GM04503 (cell line): ENCODE measurements at regions not wholly inside any gene's neighbourhood (a gene's known extent, or its start where the extent isn't known, plus 50 kb on each side); places are given as distances from the start of the nearest gene placed in this dataset.
"Not testable (repeated sequence)": the region's sequence is repeated elsewhere in the genome, so short reads cannot be mapped to it uniquely, and the experiment has no call there.

Experiments used
- DNase-seq: peaks from one replicate; pipeline ENCODE4 v3.0.0-alpha.2; 2012; ENCODE audit warnings: low read depth

GRCh38 chr3:24687671-24688070, 193.0 kb upstream of the THRB start:
- no peak for DNase-seq

GRCh38 chr3:24688446-24689148, 193.9 kb upstream of the THRB start:
- DNase-seq: no peak

DNA sequence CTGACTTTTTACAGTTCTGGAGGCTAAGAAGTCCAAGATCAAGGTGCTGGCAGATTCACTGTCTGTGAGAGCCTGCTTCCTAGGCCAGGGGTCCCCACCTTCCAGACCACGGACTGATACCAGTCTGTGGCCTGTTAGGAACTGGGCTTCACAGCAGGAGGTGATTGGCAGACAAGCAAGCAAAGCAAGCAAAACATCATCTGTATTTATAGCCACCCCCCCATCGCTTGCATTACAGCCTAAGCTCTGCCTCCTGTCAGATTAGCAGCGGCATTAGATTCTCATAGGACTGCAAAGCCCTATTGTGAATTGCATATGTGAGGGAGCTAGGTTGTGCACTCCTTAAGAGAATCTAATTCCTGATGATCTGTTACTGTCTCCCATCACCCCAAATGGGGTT, 194.7 kb upstream of the THRB start:
- no peak for DNase-seq

DNA sequence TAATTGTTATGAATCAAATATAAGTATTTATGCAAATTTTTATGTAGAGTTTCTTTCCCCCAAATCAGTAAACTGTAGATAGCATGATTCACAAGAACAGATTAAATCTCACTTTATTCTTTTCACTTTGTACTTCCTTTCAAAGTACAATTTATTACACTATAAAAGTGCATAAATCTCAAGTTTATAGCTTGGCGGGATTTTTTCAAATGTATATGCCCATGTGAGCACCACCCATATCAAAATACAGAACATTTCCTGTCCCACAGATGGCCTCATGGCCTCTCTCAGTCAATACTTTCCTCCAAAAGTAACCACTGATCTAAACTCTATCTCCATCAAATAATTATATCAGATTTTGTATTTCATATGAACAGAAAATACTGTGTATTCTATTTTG, 196.1 kb upstream of the THRB start:
- no peak for DNase-seq

DNA sequence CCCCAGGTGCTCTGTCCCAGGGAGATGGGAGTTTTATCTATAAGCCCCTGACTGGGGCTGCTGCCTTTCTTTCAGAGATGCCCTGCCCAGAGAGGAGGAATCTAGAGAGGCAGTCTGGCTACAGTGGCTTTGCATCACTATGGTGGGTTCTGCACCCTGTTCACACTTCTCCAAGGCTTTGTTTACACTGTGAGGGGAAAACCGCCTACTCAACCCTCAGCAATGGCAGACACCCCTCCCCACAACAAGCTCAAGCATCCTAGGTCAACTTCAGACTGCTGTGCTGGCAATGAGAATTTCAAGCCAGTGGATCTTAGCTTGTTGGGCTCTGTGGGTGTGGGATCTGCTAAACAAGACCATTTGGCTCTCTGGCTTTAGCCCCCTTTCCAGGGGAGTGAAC, 204.4 kb upstream of the THRB start:
- DNase-seq: not testable (repeated sequence)

DNA sequence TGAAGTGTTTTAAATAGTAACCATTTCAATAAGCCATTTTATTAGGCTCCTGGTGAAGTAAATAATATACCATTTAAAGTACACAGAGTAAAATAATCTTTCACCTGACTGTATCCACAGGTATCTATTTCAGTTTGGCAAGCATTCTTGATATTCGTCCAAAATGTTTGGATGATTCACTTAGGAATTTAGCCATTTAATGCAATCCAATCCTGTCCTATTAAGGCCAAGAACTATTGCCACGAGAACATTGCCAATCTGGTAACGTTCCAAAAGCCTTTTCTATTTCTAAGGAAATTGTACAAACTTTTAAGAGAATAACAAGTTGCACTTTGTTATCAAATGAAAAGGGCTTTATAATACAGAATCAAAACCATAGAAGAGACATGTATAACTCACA, 209.8 kb upstream of the THRB start:
- no peak for DNase-seq

DNA sequence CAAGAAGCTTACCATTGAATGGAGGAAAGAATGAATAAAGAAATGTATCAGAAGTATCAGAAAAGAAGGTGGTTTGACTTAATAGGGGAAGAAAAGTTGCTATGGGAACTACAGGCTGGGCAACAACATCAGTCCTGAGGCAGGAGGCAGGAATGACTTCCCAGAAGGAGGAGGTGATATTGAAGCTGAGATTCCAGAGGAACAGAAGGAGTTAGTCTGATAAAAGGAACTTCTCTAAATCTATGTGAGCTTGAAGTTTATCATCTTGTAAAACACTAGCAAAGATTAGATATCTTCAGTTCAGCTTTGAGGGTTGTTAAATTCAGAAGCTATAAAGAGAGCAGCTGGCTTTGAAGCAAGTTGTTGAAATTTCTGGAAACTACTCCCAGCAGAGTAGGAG, 213.3 kb upstream of the THRB start:
- no peak for DNase-seq

GRCh38 chr3:24709956-24710355, 215.3 kb upstream of the THRB start:
- no peak for DNase-seq

- no peak for DNase-seq
Observed at GRCh38 chr3:24713516-24713915, 218.9 kb upstream of the THRB start.

DNA sequence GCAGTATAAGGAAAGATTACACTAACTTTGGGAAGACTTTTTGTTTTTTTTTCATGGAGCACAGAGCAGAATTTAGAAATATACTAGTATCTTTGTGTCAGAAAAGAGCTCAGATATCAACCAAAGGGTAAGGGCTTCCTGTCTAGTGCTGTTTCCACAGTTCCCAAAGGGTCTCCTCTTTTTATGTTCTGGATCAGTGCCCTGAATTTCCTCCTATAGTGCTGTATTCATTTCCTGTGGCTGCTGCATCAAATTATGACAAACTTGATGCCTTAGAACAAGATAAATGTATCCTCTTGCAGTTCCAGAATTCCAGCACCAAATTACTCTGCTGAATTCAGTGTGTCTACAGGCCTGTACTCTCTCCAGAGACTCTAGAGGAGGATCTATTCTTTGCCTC, 219.8 kb upstream of the THRB start:
- DNase-seq: no peak

DNA sequence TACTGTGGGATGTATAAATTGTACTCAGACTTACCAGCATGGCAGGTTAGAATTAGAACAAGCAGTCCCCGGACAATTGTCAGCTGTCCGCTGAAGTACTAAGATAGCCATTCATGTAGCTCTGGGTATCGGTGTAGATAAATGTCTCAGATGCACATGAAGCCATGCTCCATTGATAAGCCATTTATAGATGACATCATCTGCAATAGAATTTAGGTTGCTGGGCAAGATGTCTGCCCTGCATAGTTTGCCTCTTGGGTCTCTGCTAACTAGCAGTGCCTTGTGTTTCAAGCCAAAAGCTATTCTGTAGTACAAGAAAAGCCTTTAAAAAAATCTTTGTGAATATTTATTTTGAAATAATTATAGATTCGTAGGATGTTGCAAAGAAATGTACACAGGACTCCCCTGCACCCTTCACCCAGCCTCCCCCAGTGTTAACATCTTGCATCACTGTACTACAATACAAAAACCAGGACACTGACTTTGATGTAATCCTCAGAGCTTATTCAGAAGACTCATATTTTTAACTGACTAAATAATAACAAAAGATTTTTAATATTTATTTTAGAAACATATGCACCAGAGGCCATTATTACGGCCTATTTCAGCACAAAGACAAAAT, 220.6 kb upstream of the THRB start:
- no peak for DNase-seq

DNA sequence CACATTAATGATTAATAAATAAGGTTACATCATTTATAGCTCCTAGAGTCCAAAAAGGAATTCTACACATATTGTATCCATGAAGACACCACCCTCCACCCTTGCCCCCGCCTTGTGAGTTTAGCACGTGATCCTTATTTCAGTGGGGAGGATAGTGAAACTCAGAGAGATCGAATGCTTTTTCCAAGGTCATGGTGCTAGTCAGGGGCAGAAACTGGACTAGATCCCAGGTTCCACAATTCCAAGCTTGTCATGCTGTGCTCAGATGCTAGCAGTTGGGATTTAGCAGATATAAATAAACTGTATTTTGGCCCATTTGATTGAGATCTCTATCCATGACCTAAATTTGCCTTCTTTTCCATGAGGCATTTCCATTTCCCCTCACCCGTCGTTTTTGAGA, 227.4 kb upstream of the THRB start:
- no peak for DNase-seq

DNA sequence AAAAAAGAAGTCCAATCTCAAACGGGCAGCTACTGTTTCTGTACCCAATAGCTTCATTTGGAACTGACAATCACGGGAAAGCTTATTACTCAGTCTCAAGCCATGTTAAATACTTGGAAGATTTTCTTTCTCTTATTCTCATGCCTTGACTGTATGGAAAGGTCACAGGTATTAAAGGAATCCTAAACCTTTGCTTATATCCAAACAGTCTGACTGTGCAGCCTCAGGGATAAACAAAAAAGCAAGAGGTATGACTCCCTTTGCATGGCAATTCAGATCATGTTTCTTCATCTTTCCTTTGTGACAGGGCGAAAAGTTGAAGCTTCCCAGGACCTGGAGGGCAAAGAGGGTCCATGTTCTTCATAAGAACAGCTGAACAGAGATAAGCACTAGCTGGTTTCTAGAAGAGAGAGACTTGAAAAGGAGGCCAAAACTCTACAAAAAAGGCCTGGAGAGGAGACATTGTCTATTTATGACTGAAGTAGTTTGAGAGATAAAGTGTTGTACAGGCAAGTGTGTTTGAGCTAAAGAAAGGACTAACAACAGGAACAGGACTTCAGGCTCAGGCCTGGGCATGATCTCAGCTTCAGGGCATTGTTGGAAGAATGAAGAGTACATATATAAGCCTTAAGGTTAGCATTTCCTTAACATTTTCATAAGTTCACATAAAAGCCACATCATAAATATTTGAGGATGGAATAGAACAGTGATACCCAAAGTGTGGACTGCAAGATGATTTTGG, 231.0 kb upstream of the THRB start:
- DNase-seq: no peak

- DNase-seq: no peak
Observed at GRCh38 chr3:24726423-24726822, 231.8 kb upstream of the THRB start.

- DNase-seq: no peak
Observed at GRCh38 chr3:24730173-24730572, 235.5 kb upstream of the THRB start.

GRCh38 chr3:24734019-24734418, 239.4 kb upstream of the THRB start:
- no peak for DNase-seq

- DNase-seq: no peak
Observed at GRCh38 chr3:24736701-24737100, 242.1 kb upstream of the THRB start.

DNA sequence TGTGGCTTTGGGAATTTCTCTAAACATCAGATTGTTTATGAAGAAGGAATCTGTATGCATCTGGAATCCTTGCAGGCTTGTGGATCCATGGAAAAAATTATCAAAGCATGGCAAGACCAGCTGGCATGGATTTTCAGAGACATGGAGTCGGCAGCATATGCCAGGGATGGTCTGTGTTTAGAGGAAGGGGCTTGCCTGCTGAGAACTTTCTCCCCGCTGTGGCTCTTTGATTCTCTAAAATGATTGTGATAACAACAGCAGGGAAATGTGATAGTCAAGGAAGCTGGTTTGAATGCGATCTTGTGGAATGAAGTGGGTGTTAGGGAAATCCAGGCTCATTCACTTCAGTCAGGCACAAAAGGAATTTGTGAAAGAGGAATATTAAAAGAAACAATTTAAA, 245.7 kb upstream of the THRB start:
- no peak for DNase-seq

DNA sequence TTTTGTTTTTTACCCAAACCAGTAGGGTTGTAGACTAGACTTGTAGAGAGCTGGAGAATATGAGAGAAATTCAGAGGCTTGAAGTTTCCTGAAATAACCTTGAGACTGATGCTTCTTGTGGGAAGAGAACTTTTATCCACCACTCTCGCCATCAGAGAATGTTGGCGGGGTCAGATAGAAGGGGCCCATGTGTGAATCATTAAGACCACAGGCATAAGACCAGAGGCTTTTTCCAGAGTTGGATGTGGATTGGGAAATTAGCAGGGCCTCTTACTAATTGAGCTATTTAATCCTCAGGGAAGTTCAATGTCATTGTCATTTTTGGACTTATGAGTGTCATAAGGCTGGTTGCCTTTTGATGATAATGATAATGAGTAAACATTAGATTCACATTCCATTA, 246.9 kb upstream of the THRB start:
- DNase-seq: no peak

DNA sequence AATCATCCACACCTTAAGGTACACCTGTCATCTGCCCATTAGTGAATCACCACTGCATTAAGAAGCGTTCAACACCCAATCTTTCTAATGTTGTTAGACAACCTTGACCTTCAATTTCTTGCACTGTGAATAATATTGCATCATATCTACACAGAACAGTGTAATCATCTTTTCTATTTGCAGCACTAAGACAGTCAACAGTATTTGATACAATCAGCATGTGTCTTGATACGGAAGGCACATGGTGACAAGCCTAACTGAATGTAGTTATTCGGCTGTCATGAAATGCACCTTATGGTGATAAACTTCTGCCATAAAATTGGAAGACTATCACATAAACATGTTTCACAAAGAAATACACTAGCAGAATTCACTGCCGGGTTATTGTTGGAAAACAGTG, 253.9 kb upstream of the THRB start:
- no peak for DNase-seq

DNA sequence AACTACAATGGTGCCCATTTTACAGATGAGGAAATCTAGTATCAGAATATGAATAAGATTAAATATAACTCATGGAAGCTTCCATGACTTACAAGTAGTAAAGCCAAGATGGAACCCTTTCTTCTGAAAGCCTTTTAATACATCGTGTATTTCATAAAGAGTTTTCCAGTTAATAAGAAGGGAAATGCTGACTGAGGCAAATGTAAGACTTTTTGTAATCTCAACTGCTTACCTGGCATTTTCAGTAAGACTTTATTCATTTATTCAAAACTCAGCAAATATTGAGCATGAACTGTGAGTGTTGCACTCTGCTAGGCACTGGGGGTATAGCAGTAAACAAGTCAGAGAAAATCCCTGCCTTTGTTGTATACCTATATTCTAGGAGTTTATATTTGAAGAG, 256.4 kb upstream of the THRB start:
- no peak for DNase-seq

DNA sequence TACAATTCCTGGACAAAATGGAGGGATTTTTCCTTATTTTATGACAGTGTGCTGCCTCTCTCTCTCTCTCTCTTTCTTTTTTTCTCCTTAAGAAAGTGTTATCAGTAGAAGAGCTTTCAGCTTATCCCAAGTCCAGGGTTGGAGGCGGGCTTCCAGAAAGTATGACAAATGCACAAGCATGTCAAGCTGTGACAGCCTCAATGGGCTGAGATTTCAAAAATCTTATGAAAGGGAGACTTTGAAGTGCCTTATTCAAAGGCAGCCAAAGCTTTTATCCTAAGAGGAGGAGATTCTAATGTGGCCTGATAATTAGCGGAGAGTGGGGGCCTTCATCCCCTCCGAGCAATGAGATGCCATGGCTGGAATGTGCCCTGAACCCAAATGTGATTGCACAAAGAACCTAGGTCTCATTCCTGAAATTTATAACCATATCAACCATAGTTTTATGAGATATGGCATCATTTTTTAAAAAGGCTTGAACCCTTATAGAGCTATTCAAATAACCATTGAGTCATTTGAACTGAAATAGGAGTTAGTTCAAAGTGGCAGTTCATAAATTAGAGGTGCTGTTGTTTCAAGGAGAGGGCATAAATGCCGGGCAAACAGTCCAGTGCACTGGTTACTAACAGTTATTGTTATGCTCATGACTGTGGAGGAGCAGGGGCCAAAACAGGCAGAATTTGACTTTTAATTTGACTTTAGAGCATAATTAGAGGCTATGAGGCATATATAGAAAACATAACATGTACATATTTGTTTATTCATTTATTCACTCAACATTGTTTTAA, 261.6 kb upstream of the THRB start:
- DNase-seq: no peak

DNA sequence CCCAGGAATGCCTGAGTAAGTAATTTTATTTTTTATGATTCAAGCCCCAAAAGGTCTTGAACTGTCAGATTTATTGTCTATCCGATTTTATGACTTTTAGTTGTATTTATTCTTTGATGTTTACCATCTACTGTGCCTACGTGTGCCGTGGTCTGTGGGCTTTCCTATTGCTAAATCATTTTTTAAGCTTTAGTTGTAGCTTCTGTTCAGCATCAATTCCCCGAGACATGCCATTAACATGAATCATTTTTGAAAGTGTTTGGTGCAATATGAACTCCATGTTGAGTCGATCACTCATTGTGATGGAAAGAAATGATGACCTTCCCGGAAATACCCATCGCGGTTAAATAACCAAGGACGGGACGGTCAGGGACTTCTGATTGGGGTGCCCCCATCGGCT, 268.7 kb upstream of the THRB start:
- DNase-seq: no peak
